LHCN-M2 (cell line): ENCODE measurements at regions not wholly inside any gene's neighbourhood (a gene's known extent, or its start where the extent isn't known, plus 50 kb on each side); places are given as distances from the start of the nearest gene placed in this dataset.

Experiments used
- DNase-seq: peaks from one replicate; pipeline ENCODE4 v3.0.0-alpha.2; 2012; ENCODE audit warnings: low read depth

- no peak for DNase-seq
These were observed 63.2 kb upstream of the TNIP3 start for GRCh38 chr4:121227341-121227792.

- no peak for DNase-seq
These were observed 62.2 kb upstream of the TNIP3 start for GRCh38 chr4:121226362-121226761.

DNA sequence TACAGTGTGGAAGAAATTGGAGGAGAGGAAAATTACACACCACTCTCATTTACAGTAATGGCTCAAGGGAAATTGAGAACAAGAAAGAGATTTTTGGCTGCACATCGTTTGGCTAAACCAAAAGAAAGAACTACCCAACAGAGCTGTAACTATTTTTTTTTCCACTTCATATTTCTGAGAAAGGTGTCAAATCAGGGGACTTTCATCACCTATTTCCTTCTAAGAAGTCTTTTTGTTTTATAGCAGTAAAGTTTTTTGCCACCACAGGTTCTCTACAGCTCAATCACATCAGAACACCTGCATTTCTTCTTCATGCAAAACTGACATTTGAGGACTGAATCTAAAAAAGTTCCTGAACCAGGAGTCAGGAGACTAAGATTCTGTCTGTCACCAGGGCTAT, 57.5 kb upstream of the TNIP3 start:
- DNase-seq: no peak

- DNase-seq: no peak
These were observed 57.1 kb upstream of the TNIP3 start for GRCh38 chr4:121221201-121221600.

DNA sequence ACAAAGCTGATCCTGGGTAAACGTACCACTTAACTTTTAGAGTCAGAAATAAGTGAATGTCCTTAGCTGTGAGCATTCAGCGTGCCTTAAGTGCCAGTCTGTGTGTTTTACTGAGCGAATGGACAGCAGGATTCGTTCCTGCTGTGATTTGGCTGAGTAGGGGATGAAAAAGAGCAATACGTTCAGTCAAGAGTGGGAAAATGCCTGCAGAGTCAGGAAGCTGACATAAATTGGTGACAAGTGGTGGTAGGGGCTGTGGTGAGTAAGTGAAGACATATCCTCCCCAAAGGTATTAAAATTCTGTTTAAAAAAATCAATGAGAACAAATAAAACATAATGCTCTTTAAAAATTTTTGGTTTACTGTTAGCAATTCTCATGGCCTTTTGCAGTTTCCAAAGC, 56.6 kb upstream of the TNIP3 start:
- no peak for DNase-seq

GRCh38 chr4:121219227-121219626, 55.1 kb upstream of the TNIP3 start:
- DNase-seq: no peak

GRCh38 chr4:121217351-121217750, 53.2 kb upstream of the TNIP3 start:
- peak; percentile 43 for DNase-seq

GRCh38 chr4:121216461-121216860, 52.3 kb upstream of the TNIP3 start:
- DNase-seq: no peak

DNA sequence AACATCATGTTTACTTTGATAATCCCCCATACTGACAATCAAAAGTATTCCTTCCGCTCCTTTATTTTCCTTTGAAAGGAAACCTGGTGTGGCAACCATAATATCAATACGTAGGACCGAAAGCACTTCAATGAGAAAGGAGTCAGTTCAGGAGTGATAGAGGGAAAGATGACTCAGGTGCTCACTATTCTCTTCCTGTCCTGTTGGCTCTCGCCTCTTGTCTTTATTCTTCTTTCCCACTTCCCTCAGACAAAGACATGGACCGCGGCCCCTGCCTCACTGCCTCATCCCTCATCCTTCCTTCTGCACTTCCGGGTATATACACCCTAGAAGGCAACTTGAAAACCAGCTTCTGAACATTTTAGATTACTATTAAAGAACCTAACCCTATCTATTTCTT, 49.8 kb upstream of the TNIP3 start:
- no peak for DNase-seq
